UCSD-AML1 (cell line): ENCODE measurements at regions not wholly inside any gene's neighbourhood (a gene's known extent, or its start where the extent isn't known, plus 50 kb on each side); places are given as distances from the start of the nearest gene placed in this dataset.
"Not testable (repeated sequence)": the region's sequence is repeated elsewhere in the genome, so short reads cannot be mapped to it uniquely, and the experiment has no call there.

Experiments used
- DNase-seq: peaks from one replicate; lab custom pipeline; 2025; ENCODE audit not compliant: unreplicated experiment; lab: John Stamatoyannopoulos, UW

DNA sequence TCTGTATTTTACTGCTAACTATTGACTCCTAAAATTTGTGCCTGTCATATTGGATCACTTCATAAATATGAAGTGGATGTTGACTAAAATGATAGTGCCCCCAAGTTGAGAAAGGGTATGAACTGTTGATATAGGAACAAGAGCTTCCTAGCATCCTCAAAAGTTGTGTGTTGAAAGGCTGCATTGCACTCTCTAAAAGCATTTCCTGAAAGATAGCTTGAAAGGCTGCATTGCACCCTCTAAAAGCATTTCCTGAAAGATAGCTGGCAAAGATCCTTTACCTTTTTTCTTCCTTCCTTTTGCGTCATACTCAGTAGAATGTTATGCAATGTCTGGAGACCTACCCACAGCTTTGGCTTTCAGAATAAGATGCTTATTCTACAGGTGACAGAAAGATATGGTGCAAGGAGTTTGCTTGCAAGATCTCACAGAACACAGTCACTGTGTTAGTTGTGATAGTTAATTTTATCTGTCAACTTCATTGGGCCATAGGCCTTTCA, 274.6 kb upstream of the GALNTL6 start:
- DNase-seq = no peak

GRCh38 chr4:171534391-171534790, 278.8 kb upstream of the GALNTL6 start:
- DNase-seq = no peak

DNA sequence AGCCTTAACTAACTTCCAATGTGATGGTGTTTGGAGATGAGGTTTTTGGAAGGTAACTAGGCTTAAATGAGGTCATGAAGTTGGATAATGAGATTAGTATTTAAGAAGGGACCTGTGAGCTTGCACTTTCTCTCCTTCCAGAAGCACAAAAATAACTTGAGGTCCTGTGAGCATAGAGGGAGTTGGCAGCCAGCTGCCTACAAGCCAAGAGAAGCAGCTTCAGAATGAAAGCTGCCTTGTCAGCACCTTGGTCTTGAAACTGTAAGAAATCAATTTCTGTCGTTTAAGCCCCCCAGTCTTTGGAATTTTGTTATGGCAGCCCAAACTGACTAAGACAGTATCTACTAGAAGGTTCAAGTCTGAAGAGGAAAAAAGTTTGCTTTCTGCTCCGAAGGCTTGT, 280.2 kb upstream of the GALNTL6 start:
- no peak for DNase-seq

GRCh38 chr4:171524903-171525302, 288.3 kb upstream of the GALNTL6 start:
- DNase-seq = no peak

DNA sequence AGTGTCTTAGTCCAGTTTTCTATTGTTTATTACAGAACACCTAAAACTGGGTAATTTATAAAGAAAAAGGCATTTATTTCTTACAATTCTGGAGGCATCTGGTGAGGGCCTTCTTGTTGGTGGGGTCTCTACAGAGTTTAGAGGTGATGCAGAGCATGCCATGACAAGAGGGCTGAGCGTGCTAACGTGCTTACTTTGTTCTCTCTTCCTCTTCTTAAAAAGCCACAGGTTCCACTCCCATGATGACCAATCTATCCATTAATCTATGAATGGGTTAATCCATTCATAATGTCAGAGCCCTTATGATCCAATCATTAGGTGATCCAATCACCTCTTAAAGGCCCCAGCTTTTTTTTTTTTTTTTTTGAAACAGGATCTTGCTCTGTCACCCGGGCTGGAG, 291.5 kb upstream of the GALNTL6 start:
- DNase-seq = no peak

GRCh38 chr4:171519457-171519856, 293.7 kb upstream of the GALNTL6 start:
- DNase-seq = no peak

GRCh38 chr4:171517883-171518282, 295.3 kb upstream of the GALNTL6 start:
- no peak for DNase-seq

DNA sequence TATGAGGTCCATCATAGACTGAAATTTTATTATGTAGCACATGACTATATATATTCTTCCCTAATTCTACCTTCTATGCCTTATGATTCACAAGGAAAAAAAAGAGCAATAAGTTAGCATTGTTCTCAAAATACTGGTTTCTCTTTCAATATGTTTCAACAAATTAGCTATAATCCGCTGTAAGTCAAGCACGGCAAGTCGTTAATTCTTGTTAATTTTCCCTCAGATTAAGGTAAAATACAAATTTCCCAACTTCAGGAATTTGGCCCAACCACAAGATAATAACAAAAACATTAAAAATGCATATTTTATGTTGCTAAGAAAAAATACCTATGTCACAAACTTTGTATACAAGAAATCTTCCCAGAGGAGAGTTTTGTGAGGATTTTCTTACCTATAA, 296.5 kb upstream of the GALNTL6 start:
- no peak for DNase-seq

DNA sequence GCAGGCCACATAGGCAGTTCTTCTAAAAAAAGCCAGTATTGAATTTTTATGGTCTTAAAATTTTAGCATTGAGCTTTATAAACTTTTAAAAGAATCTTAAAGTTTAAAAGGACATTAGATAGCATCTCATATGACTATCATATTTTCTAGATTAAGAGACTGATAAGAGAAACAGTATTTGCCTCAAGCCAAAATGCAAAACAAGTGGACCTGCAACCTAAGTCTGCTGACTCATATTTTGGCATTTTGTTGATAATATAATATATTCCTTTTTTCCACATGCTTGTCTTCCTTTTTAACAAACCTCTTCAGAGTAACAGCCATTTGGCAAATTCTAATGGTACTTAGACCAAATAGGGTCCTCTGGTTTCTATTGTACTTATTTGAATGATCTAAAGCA, 328.5 kb upstream of the GALNTL6 start:
- no peak for DNase-seq

- DNase-seq = no peak
Measured at GRCh38 chr4:171478181-171478580, 335.0 kb upstream of the GALNTL6 start.

GRCh38 chr4:171475111-171475510, 338.1 kb upstream of the GALNTL6 start:
- DNase-seq = not testable (repeated sequence)

GRCh38 chr4:171473155-171473554, 340.0 kb upstream of the GALNTL6 start:
- no peak for DNase-seq

DNA sequence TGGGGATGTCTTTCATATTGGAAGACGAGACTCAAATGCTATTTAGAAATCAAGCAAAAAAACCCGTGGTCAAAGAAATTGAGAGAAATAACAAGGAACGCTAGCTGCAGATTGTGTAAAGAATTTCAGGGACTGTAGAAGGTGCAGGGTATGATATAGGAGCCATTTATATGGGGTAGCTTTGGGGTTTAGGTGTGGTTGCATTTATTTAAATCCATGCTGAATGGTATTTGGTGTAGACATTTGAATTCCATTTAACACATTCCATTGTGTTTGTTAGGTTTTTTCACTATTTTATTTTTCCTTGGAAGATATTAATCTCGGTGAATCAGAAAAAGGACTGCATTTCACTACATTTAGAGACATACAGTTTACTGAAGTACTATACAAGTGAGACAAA, 341.0 kb upstream of the GALNTL6 start:
- no peak for DNase-seq

GRCh38 chr4:171464499-171464898, 348.7 kb upstream of the GALNTL6 start:
- DNase-seq = no peak

GRCh38 chr4:171461191-171461590, 352.0 kb upstream of the GALNTL6 start:
- no peak for DNase-seq

- DNase-seq = no peak
Measured at GRCh38 chr4:171448919-171449481, 364.2 kb upstream of the GALNTL6 start.

GRCh38 chr4:171448358-171448757, 364.8 kb upstream of the GALNTL6 start:
- no peak for DNase-seq

GRCh38 chr4:171441300-171441941, 371.8 kb upstream of the GALNTL6 start:
- no peak for DNase-seq

DNA sequence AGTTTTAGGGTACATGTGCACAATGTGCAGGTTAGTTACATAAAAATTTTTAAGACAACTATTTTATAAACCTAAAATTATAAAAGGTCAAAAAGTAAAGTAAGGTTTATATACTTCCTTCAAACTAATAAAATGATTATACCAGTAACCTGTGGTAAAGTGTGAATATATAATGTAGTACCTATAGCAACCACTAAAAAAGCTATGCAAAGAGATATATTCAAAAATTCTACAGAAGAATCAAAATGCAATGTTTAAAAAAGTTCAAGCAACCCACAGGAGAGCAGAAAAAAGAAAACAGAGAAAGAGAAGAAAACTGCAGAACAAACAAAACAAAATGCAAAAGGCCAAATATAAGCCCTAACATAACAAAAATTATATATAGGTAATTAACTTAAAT, 379.5 kb upstream of the GALNTL6 start:
- no peak for DNase-seq

DNA sequence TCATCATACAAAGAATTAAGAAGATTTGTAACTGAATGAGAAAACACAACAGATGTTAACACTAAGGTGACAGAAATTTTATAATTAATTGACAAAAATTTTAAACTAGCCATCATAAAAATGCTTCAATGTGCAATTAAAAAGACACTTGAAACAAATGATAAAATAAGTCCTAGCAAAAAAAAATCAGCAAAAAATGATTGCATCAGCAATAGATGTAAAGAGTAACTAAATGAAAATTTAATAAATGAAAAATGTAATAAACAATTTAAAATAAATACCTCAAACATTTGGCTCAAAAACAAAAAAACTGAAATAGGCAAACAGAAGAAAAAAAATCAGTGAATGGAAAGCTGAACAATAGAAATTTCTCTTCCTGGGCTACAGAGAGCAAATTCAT, 380.7 kb upstream of the GALNTL6 start:
- DNase-seq = no peak

- no peak for DNase-seq
Measured at GRCh38 chr4:171430495-171430894, 382.7 kb upstream of the GALNTL6 start.

- no peak for DNase-seq
Measured at GRCh38 chr4:171397175-171397574, 416.0 kb upstream of the GALNTL6 start.

GRCh38 chr4:171390626-171391025, 422.6 kb upstream of the GALNTL6 start:
- no peak for DNase-seq
